OCI-LY3 (cell line): ENCODE measurements at regions not wholly inside any gene's neighbourhood (a gene's known extent, or its start where the extent isn't known, plus 50 kb on each side); places are given as distances from the start of the nearest gene placed in this dataset.

Source experiments
- H2AFZ ChIP-seq: fragments of 200-600, 300-600 bp; shearing (Covaris generic); 2 replicates; pipeline ENCODE4 v1.6.0; 2014; ENCODE audit warnings: antibody characterized with exemption, low read depth, low read length
- H3K27ac ChIP-seq: fragments of 200-600, 300-600 bp; sonication (generic); 2 replicates; pipeline ENCODE4 v1.5.1; 2014; ENCODE audit warnings: mild to moderate bottlenecking, low read length, moderate library complexity, mixed read lengths
- H3K27me3 ChIP-seq: fragments of 200-600, 300-600 bp; sonication (generic); 2 replicates; pipeline ENCODE4 v1.6.1; 2014; ENCODE audit warnings: low read depth, low read length, mixed read lengths
- H3K36me3 ChIP-seq: fragments of 200-600, 300-600 bp; sonication (generic); replicated peaks from 2 replicates; pipeline ENCODE3; 2014; ENCODE audit warnings: low read depth, low read length, mixed read lengths
- H3K4me1 ChIP-seq: fragments of 300-600, 200-600 bp; sonication (generic); 2 replicates; pipeline ENCODE4 v1.6.1; 2014; ENCODE audit warnings: low read length, mixed read lengths
- H3K4me2 ChIP-seq: fragments of 200-600, 300-600 bp; sonication (generic); 2 replicates; pipeline ENCODE4 v1.6.1; 2014; ENCODE audit warnings: low read length, mixed read lengths
- H3K4me3 ChIP-seq: fragments of 300-600, 200-600 bp; sonication (generic); 2 replicates; pipeline ENCODE4 v1.5.1; 2014; ENCODE audit warnings: antibody characterized with exemption, mild to moderate bottlenecking, low read length, moderate library complexity
- H3K79me2 ChIP-seq: fragments of 300-600, 200-600 bp; shearing (Covaris generic); 2 replicates; pipeline ENCODE4 v1.6.1; 2014; ENCODE audit warnings: mild to moderate bottlenecking, low read length, mixed read lengths
- H3K9ac ChIP-seq: fragments of 300-600, 200-600 bp; shearing (Covaris generic); 2 replicates; pipeline ENCODE4 v1.6.0; 2014; ENCODE audit warnings: mild to moderate bottlenecking, low read length, moderate library complexity
- H3K9me3 ChIP-seq: fragments of 200-600, 300-600 bp; shearing (Covaris generic); 2 replicates; pipeline ENCODE4 v1.6.1; 2014; ENCODE audit warnings: low read length, mixed read lengths; ENCODE audit not compliant: insufficient read depth
- H4K20me1 ChIP-seq: fragments of 200-600, 300-600 bp; sonication (generic); 2 replicates; pipeline ENCODE4 v1.6.1; 2016; ENCODE audit warnings: low read length, mixed read lengths; ENCODE audit not compliant: insufficient read depth
- CTCF ChIP-seq: fragments of 200-600, 300-600 bp; sonication (generic); IDR thresholded peaks from 2 replicates; pipeline ENCODE4 v1.5.1; 2014; ENCODE audit warnings: antibody characterized with exemption, low read length, low read depth
- EZH2phosphoT487 ChIP-seq: fragments of 200-600 bp; shearing (Covaris generic); IDR thresholded peaks from 2 replicates; pipeline ENCODE4 v1.6.1; 2018; ENCODE audit warnings: antibody characterized with exemption, mixed run types, low read depth

GRCh38 chr4:28117084-28117682 is 1256.5 kb downstream of the STIM2 start:
- Histone ChIP-seq H4K20me1 (no peaks in the 10 kb centered on the region), H2AFZ (no peak overlapping the region), H3K36me3 (no peaks in the 10 kb centered on the region), H3K9ac (no peak overlapping the region), H3K27me3 (no peaks in the 10 kb centered on the region), H3K4me2 (no peak overlapping the region), H3K4me3 (no peak overlapping the region), H3K27ac (no peak overlapping the region), H3K4me1 (no peaks in the 10 kb centered on the region), H3K9me3 (no peaks in the 10 kb centered on the region), H3K79me2 (no peaks in the 10 kb centered on the region)
- TF ChIP-seq EZH2phosphoT487 (no peak), CTCF (no peak)

- H3K27me3 ChIP-seq, result no peaks in the 10 kb centered on the region
- no peaks in the 10 kb centered on the region for H3K4me1 ChIP-seq
- no peak overlapping the region for H2AFZ ChIP-seq
- H3K79me2 ChIP-seq, result no peaks in the 10 kb centered on the region
- H3K36me3 ChIP-seq, result no peaks in the 10 kb centered on the region
- TF ChIP-seq CTCF (no peak), EZH2phosphoT487 (no peak)
- no peaks in the 10 kb centered on the region for H3K9me3 ChIP-seq
- H3K4me2 ChIP-seq, result no peak overlapping the region
- no peaks in the 10 kb centered on the region for H4K20me1 ChIP-seq
- H3K27ac ChIP-seq, result no peak overlapping the region
- H3K4me3 ChIP-seq, result no peak overlapping the region
- no peak overlapping the region for H3K9ac ChIP-seq
Observed at GRCh38 chr4:28146191-28146590, 1285.5 kb downstream of the STIM2 start.

GRCh38 chr4:28148221-28148620 is 1287.6 kb downstream of the STIM2 start:
- H4K20me1 ChIP-seq, result no peaks in the 10 kb centered on the region
- H3K9me3 ChIP-seq, result no peaks in the 10 kb centered on the region
- no peak overlapping the region for H3K4me3 ChIP-seq
- TF ChIP-seq EZH2phosphoT487, result no peak
- TF ChIP-seq CTCF, result no peak
- no peaks in the 10 kb centered on the region for H3K79me2 ChIP-seq
- H2AFZ ChIP-seq, result no peak overlapping the region
- no peak overlapping the region for H3K9ac ChIP-seq
- H3K36me3 ChIP-seq, result no peaks in the 10 kb centered on the region
- H3K27ac ChIP-seq, result no peak overlapping the region
- no peaks in the 10 kb centered on the region for H3K27me3 ChIP-seq
- H3K4me2 ChIP-seq, result no peak overlapping the region
- no peaks in the 10 kb centered on the region for H3K4me1 ChIP-seq

- Histone ChIP-seq H3K4me3 (no peak overlapping the region), H3K27ac (no peak overlapping the region), H2AFZ (no peak overlapping the region), H3K79me2 (no peaks in the 10 kb centered on the region), H3K9ac (no peak overlapping the region), H4K20me1 (no peaks in the 10 kb centered on the region), H3K36me3 (no peaks in the 10 kb centered on the region), H3K4me1 (no peaks in the 10 kb centered on the region), H3K27me3 (no peaks in the 10 kb centered on the region), H3K9me3 (no peaks in the 10 kb centered on the region), H3K4me2 (no peak overlapping the region)
- TF ChIP-seq EZH2phosphoT487 (no peak), CTCF (no peak)
Observed at GRCh38 chr4:28149762-28150161, 1289.1 kb downstream of the STIM2 start.
